GM19328 (cell line): ENCODE measurements at regions not wholly inside any gene's neighbourhood (a gene's known extent, or its start where the extent isn't known, plus 50 kb on each side); places are given as distances from the start of the nearest gene placed in this dataset.

Experiments used
- ATAC-seq: cut with Tn5 transposase; IDR thresholded peaks from one replicate; pipeline ENCODE4 v1.9.1; 2021; ENCODE audit warnings: mild to moderate bottlenecking, moderate library complexity; ENCODE audit not compliant: unreplicated experiment

DNA sequence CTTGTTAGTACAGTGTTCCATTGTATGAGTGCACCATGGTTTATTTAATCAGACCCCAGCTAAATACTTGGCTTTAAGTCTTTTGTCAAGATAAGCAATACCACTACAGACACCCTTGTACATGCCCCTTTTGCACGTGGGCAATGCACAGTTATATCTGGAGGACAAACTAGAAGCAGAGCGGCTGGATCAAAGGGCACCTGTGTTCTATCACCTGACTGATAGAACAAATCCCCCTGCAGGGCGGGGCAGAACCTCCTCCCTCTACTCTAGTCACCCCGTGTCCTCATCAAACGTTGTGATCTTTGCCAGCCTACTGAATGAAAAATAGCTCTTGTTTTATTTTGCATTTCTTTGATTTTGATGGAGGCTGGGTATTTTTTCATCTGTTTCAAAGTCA is 314.9 kb downstream of the TLE3 start:
- ATAC-seq, result no peak

- no peak for ATAC-seq
Measured at GRCh38 chr15:69783211-69783610, 314.5 kb downstream of the TLE3 start.

DNA sequence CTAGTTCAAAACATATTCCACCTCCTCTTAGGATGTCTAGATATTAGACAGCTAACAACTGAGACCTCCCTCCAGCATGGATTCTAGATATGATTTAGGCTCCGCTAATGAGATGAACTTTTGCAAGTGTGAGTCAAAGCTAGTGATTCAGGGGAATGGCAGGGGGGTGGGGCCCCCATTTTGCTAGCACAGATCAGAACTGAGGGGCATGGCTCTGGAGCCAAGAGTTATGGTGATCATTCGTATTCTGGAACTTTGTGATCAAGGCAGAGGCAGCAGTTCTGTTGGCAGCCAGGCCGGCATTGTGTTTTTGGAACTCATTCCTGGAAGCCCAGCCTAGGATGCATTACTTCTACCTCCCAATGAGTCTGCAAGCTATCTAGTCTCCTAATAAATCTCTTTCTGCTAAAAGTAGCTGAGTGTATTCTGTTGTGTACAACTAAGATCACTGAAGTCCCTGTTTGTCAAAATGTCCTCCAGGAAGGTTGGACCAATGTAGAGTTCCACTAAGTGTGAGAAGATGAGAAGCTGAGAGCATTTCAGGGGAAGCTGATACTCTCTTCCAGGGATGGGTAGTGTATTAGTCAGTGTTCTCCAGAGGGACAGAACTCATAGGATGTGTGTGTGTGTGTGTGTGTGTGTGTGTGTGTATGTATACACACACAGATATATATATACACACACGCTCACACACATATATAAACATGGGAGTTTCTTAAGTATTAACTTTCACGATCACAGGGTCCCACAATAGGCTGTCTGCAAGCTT is 312.7 kb downstream of the TLE3 start:
- ATAC-seq, result no peak

- ATAC-seq, result no peak
Measured at GRCh38 chr15:69786136-69786701, 311.5 kb downstream of the TLE3 start.

DNA sequence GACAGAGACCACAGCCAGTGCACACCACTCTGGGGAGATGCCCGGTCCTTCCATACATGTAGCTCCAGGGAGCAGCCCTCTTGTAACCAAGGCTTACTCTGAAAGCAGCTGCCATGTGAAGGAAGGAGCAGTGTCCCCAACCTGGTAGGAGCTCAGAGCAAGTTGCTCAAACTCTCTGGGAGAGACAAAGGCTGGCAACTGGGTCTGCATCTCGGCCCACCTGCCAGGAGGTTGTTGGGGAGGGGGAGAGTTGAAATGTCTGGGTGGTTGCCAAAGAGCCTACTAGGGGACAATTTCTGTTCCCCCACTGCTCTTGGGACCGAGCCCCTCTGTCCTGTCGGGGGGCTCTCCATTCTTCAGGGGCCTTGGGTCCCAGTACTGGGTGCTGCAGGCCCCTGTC is 309.9 kb downstream of the TLE3 start:
- no peak for ATAC-seq

- no peak for ATAC-seq
Measured at GRCh38 chr15:69789648-69790393, 307.9 kb downstream of the TLE3 start.

DNA sequence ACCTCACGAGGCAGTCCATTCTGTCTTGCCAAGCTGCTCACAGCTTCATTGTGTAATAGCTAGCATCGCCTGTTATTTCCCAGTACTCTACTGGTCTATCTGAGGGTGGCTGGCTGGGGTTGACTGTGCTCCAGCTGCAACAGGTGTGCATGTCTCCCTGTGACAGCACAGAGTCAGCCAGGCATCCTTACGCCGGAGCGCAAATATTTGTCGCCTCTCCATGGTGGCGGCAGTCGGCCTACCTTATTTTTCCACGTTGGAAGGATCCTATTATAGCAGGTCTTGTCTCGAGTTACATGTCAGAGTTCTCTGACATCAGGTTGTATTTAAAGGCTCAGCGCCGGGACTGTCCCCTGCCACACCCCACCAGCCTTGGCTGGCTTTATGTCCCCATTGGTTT is 307.1 kb downstream of the TLE3 start:
- ATAC-seq, result no peak

GRCh38 chr15:69792823-69793222 is 304.9 kb downstream of the TLE3 start:
- no peak for ATAC-seq

GRCh38 chr15:69793431-69793780 is 304.3 kb downstream of the TLE3 start:
- ATAC-seq, result no peak

- no peak for ATAC-seq
Measured at GRCh38 chr15:69793781-69794451, 303.8 kb downstream of the TLE3 start.

DNA sequence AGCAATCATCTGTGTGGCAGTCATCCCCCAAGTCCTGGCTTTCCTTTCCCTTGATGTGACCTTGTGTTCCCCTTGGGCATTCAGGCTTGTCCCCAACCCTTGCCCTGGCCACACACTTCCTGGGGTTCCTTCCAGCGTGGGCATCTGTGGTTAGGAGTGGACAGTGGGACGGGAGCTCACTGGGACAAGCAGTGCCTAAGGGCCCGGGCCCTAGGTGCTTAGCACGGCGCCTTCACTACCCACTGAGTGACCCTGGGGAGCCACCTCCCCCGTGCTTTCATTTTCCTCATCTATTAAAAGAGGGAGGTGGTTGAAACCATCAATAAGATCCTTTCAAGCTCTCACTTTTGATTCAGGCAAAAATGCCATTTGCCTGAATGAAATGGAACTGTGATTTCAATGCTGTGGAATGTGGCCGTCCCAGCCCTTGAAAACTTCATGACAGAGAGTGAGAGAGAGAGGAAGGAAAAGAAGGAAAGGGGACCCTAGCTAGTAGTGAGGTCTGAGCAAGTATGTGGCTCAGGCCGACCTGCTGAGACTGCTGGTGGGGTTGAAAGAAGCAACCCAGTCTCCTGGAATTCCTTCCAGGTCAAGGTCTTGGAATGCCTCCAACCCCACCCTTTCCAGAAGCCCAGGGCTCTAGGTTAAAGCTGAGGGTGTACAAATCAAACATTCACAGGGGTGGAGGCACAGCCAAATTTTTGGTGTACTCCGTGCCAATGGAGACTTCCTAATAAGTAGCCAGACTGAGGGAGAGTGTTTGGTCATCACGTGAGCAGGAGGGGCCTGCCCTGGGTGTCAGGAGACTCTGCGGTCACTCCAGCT is 302.9 kb downstream of the TLE3 start:
- ATAC-seq, result no peak

- no peak for ATAC-seq
Measured at GRCh38 chr15:69795601-69796000, 302.1 kb downstream of the TLE3 start.

DNA sequence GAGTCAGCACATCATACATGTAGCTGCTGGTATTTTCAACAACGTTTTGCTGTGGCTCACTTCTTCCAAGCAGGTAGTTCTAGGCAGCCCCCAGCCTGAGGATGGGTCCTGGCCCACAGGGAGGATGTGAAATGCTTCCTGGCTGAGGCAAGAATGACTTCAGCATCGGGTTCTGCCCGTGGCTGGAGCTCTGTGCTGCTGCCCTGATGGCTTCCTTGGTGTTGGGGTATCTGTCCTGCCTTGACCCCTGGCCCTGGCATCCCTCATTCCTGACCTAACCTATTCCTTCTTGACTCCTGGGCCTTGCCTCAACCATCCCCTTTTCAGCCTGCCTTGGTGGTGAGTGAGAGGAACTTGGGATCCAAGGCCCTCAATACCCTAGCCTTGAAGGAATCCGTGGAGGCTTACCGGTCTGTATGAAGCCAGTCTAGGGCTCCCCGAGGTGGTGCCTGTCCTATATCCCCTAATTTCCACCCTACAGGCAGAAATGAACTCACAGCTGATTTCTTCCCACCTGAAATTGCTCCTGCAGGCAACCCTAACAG is 300.6 kb downstream of the TLE3 start:
- ATAC-seq, result no peak

DNA sequence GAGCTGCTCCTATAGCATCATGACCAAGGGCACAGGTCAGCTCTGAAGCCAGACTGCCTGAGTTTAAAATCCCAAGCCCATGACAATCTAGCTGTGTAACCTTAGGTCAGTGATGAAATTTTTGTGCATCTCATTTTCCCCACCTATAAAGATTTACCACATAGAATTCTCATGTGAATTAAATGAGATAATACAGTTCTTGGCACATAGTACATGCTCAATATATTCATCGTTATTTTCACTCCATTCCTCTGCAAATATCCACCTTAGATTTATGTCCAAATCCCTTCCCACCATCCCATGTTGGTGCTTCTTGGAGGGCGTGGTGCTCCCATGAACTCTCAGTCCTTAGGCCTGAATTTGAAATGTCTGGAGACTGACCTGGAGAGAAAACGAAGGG is 300.1 kb downstream of the TLE3 start:
- no peak for ATAC-seq

DNA sequence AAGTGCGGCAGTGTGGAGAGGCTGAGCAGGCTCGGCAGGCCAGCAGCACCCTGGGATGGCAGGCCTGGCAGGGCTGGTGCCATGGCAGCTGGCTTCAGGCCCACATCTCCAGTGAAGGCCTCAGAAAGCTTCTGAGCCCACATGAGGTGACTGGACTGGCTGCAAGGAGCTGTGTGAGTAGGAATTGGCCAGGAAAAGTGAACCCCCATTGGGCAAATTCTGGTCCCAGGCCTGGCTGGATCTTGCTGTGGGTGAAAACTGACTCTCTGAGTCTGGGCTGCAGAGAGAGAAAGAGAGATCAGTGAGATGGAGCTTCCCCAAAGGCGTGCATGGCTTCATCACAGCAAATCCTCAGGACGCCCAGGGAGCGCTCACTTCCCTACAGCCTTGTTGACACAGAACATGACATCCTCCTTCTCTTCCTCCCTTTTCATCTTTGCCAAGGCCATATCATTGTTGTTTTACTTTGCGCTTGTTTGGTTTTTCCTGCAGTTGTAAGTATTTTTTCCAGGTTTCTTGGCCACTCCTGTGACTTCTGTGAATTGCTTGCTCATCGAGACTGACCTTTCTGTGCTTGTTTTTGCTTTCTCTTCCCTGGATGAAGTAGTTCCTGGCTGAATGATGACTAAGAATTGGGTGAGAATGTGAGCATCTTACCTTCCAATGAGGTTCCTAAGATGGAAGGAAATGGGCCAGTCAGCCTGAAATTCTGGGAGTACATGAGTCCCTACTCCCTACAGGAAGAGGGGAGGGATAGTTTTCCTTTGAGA is 299.1 kb downstream of the TLE3 start:
- no peak for ATAC-seq

DNA sequence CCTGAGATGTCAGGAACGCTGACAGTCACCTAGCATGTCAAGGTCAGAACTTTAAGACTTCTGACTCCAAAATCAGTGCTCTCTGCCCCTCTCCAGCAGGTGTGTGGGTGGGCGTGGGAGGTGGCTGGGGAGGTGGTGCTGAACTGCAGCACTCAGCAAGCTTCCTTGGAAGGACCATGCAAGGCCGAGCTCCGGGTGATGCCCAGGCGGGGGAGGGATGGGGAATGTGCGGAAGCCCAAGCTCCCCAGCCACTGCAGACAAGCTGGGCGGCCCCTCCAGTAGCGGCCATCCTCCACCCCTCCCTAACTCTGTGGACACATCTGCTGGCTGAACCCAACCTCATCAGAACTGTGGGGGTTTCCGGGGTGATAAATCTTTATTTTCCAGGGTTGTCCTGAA is 296.6 kb downstream of the TLE3 start:
- no peak for ATAC-seq

DNA sequence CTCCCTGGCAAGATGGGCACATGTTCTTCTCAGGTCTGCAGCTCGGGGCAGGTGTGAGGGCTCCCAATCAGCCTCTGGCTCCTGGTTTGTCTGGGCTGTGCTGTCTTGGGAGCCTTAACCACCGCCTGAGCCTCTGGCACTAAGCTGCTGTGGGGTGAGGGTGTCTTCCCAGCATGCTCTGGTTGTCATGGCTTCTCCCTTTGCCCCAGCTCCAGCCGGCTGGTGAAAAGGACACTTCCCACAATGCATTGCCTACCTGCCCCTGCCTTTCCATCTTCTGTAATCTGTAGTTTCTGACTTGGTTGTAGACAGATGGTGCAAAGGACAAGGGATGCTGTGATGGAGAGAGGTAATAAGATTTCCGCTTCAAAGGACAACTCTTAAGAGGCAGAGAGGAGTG is 295.3 kb downstream of the TLE3 start:
- no peak for ATAC-seq

- no peak for ATAC-seq
Measured at GRCh38 chr15:69804786-69805185, 292.9 kb downstream of the TLE3 start.

DNA sequence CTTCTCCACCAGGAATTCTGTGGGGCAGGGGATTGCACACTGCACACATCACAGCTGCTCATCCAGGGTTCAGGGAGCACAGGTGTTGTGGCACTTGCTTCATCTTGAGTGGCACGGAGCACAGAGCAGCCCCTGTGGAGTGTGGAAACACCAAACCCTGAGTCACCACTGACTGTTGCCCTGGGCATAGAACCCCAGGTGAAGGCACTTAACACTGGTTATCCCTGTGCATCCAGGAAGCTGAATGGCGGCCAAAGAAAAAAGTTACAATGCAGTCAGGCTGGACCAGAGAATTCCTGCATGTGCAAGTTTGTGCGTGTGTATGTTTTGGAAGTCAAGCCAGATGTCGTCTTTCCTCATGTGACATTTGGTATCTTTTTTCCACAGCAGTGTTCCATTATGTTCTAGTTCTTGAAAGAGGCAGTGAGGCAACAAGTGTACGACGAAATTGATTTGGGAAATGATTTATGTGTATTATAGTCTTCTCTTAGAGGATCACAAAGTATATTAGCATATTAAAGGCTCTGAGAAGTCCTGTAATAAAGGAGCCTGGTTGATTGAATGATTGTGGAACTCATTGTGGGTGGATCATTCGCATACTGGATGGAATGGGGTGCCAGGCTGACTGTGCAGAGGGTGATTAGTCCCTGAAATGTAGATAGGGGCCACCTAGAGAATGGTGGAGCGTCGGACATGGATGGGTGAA is 292.3 kb downstream of the TLE3 start:
- ATAC-seq, result no peak
